GM20431 (cell line): ENCODE measurements at regions not wholly inside any gene's neighbourhood (a gene's known extent, or its start where the extent isn't known, plus 50 kb on each side); places are given as distances from the start of the nearest gene placed in this dataset.
"Not testable (repeated sequence)": the region's sequence is repeated elsewhere in the genome, so short reads cannot be mapped to it uniquely, and the experiment has no call there.

Experiments used
- in situ Hi-C: fragments of 300-500 bp; cut with MseI, MboI; formaldehyde crosslinking; loops from one replicate; pipeline ENCODE4 v1.15.0; 2020; ENCODE audit warnings: low sequenced_read_pairs; ENCODE audit not compliant: unreplicated experiment

DNA sequence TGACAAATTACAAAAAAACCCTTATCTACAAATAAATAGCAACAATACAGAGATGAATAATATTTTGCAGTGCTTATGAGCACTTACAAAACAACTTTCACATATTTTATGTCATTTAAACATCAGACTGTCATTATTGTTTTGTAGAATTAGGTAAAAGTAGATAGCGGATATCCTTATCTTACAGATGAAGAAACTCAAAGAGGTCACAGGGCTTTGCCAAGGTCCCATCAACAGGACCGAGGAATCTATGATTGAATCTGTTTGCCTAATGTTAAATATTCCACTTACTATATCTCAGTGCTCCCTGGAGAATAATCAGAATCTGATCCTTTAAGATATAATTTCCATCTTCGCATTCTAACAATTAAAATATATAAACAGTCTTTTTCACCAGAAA is 119.0 kb downstream of the GASK1B start:
- in situ Hi-C loops = no loop called here

DNA sequence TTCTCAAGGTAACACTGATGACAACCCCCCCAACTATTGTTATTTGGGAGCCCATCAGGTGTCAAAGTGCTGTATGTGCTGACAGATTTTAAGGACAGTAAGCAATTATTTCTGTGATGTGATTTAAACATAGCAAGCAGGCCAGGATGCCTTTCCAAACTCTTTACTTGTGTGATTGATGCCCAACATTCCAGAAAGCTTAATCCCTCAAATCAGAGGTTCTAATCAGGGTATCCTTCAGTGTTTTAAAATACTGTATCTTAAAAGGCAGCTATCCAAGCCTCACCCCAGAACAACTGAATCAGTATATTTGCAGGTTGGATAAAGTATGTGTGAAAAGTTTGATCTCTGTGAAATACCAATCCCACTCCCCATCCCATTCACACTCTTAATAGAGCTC is 119.7 kb downstream of the GASK1B start:
- in situ Hi-C loops = no loop called here

DNA sequence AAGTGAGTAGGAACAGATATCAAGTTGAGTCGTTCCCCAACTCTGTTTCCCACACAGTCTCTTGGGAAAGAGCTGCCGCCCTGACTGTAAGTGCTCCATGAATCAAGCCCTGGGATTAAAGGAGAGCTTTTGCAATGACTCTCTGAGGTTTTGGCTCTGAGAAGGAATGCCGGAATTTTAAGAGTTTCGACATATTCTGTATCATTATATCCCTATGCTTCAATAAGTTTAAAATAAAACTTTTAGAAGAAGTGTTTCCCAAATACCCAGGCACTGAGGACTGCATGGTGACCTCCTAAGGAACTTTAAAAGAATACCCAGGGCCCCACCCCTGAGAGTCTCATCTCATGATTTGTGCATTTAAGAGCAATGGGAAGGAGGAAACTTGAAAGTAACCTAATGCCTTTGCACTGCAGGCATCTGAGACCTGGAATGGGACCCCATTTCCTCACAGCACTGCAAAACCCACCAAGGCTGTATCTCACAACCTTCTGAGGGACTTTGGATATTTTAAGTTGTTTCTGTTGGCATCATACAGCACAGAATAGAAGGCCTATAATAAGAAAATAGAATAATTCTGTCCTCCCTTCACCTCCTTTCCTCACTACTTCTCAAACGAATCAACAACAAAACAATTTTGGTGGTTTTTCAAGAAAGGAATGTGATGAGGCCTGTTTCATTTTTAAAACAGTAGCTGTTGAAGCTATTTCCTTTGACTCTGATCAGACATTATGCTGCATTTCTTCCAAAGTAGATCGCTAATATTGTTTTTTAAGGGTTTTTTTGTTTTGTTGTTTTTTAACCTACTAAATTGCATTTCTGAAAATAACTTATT is 121.2 kb downstream of the GASK1B start:
- in situ Hi-C loops = no loop called here

DNA sequence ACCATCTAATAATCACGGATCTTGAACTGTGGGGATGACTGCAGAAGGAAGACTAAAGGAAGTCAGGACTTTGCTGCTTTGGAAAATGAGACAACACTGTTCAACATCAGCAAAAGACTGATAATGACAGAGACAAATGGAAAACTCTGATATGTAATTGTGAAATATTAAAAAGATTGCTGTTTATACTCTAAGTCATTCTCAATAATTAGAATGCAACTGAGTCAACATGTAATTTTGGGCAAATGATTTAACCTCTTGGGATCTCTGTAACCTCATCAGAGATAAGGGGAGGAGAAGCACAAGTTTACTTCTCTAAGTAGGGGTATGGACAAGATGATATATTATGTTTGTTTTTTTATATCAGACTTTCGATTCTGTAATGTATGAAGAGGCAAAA is 121.9 kb downstream of the GASK1B start:
- in situ Hi-C loops = no loop called here

DNA sequence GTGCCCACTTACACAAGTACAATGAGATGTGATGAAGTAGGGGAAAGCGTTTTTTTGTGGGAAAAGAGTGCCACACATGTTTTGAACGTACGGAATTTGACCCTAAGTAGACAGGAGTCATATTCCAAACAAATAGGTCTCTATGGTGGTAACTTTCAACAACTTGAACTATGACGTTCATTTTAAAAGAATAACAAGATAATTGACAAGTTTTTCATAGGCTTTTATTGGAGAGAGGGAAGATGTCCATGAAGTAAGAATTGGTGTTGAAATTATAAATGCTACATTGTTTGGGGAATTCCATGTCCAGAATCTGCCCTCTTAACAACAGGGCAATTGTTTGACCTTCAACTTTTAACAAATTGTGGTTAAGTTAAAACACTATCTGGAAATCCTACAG is 126.5 kb downstream of the GASK1B start:
- in situ Hi-C loops = no loop called here

DNA sequence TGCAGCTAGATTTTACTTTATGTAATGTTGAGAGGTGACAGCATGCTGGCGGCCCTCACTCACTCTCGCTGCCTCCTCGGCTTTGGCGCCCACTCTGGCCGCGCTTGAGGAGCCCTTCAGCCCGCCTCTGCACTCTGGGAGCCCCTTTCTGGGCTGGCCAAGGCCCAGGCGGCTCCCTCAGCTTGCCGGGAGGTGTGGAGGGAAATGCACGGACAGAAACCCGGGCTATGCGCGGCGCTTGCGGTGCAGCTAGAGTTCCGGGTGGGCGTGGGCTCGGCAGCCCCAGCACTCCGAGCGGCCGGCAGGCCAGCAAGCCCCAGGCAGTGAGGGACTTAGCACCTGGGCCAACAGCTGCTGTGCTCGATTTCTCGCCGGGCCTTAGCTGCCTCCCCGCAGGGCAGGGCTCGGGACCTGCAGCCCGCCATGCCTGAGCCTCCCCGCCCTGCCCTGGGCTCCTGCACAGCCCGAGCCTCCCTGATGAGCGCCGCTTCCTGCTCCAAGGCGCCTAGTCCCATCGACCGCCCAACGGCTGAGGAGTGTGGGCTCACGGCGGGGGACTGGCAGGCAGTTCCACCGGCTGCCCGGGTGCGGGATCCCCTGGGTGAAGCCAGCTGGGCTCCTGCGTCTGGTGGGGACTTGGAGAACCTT is 128.7 kb downstream of the GASK1B start:
- in situ Hi-C loops = no loop called here

DNA sequence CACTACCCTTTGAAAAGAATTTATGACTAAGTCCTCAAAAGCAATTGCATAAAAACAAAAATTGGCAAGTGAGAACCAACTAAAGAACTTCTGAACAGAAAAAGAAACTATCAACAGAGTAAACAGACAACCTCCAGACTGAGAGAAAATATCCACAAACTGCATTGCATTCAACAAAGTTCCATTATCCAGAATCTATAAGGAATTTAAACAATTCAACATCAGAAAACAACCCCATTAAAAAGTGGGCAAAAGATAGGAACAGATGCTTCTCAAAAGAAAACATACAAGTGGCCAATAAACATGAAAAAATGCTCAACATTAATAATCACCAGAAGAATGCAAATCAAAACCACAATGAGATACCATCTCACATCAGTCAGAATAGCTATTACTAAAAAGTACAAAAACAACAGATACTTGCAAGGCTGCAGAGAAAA is 130.2 kb downstream of the GASK1B start:
- in situ Hi-C loops = no loop called here

DNA sequence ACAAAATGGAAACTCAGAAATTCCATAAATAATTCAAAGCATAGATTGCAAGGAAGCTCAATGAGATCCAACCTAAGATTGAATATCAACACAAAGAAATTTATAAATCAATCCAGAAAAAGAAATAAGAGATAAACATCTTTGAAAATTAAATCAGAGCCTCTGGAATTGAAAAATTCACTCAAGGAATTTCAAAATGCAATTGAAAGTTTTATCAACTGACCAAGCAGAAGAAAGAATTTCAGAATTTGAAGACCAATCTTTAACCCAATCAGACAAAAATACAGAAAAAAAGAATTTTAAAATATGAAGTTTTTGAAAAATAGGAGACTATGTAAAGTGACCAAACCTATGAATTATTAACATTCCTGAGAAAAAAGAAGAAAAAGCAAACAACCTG is 134.1 kb downstream of the GASK1B start:
- in situ Hi-C loops = no loop called here

DNA sequence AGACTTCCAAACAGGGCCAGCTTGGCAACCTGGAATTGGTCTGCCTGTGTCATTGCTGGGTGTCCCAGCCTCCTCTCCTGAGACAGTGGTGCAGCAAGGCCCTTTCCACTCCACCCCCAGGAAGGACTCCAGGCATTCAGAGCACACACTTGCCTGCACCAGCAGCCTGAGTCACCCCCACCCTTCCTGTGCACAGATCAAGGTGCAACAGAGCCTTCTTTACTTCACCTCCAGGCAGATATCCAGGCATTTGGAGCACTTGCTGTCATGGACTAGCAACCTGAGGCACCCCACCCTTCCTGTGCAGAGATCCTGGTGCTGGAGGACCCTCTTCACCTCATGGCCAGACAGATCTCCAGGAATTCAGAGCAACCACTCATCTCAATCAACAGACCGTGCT is 135.8 kb downstream of the GASK1B start:
- in situ Hi-C loops = no loop called here

DNA sequence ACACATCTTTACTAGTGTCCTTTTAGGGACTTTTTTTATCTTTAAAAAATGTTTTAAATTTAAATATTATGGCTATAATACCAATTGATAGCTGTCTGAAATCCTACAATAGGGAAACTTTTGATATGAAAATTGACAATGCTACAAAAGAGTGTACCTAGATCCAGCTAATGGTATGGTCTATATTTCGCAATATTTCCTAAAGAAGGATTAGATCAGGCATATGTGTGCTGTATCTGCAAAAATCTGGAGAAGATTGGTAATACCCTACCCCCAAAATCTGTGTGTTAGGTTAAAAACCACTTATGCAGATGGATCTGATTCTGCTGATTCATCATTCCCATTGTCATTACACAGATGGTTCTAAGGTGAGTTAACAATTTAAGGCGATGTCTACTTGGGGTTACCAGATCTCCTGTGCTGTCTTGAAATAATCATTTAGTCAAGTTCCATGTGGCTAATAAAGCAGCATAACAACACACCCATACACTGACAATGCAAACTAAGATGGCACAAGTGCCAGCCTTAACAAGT is 137.1 kb downstream of the GASK1B start:
- in situ Hi-C loops = no loop called here

DNA sequence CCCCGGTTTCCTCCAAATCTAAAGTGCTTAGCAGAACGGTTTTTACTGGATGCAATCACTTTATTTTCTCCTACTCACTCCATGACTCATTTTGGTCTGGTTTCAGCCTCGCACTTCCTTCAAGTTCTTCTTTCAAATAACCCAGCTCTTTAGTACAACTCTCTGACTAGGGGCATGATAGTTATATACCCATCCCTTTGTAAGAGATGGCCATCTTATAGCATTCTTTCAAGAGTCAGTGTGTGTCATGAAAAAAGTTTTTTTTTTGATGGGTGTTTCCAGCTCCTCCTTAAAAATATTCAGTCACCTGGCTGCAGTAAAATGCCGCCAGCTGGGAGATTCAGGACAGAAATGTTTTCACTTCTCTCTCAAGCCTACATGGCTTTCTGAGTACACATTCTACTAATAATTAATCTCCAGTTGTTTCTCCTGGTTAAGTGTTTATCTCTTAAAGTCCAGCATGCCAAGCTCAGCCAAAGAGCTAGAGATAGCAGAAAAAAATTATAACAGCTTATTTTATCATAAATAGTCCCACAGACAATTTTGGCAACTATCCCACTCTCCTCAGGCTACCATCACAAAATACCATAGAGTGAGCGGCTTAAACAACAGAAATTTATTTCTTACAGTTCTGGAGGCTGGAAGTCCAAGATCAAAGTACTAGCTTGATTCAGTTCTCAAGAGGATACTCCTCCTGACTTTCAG is 139.3 kb downstream of the GASK1B start:
- in situ Hi-C loops = no loop called here

DNA sequence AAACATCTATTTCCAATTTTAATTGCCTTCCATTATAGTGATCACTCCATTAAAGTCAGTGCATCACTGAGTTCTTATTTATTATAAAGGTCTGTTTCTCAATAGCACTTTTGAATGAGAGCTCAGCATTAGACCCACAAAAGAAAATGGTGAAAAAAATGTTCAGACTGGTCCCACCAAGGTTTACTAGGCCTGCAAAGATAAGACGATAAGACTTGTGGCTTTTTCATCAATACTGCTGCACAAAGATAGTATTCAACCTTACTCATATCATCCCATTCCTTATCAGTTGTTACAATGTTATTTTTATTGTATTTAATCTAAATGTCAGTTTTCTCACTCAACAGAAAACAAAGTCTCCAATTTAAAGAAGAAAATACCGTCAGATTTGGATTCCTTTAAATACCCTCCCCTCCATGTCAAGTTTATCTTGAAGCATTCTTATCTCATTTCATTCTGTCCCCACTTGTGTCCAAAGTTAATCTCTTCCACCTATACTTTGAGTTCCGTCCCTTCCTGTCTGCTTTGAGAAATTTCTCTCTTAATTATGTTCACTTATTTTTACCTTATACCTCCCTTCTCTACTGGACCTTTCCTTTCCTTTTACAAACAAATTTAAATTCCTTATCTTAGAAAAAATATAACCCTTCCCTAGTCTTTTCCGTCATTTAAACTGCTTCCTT is 140.0 kb downstream of the GASK1B start:
- in situ Hi-C loops = no loop called here

DNA sequence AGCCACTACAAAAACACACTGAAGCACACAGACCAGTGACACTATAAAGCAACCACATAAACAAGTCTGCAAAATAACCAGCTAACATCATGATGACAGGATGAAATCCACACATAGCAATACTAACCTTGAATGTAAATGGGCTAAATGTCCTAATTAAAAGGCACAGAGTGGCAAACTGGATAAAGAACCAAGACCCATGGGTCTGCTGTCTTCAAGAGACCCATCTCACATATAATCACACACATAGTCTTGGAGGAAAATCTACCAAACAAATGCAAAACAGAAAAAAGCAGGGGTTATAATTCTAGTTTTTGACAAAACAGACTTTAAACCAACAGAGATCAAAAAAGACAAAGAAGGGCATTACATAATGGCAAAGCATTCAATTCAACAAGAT is 144.4 kb downstream of the GASK1B start:
- in situ Hi-C loops = not testable (repeated sequence)

DNA sequence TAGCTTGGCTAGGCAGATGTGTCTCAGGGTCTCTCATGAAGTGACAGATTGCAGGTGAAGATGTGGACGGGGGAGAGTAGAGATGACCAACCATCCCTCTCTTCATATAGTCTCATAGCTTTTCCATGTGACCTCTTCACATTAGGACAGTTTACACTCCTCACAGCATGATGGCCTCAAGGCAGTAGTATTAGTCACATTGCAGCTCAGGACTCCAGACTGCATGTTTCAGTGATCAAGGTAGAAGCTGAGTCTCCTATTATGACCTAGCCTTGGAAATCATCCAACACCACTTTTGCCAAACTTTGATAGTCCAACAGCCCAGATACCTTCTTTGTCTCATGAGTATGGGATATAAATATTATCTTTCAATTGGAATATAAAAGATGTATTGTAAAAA is 147.7 kb downstream of the GASK1B start:
- in situ Hi-C loops = no loop called here

DNA sequence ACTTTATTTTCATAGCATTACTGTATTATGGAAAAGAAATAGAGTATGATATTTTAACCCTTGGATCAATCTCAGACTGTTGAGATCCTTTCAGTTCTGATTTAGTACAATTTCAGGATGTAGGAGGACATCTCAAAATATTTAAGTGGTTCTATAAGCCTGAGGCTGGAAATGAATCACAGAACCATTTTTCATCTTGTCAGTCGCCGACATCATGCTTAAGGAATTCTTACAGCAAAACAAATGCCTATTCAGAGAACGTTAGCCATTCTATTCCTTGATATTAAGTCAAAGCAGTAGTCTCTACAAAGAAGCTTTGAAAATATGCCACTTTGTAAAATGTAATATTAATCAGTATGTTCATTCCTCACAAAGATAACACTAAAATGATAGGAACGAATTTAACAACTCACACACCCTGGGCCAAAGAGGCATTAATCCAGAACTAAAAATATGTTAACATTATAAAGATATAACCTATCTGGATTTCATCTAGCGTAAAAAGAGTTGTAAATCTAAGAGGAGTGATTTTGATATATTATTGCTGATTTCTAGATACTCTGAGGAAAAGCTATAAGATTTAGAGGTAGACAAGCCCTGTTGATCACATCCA is 152.0 kb downstream of the GASK1B start:
- in situ Hi-C loops = no loop called here

DNA sequence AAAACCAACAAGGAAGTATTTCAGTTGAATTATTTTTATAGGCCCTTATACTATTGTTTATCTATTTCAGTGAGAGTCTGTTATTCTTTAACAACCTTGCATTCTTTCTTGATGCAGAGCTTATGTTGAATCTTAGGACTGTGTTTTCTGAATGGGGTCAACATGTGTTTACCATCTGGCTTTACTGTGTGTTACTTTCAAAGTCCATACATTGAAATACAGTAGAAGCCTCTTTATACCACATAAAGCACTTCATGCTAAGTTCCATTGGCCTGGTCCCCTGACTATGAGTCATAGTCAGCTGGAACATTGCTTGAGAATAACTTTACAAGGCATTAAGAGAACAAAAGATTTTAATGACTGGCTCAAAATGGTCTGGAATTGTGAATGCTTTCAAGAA is 152.6 kb downstream of the GASK1B start:
- in situ Hi-C loops = no loop called here

DNA sequence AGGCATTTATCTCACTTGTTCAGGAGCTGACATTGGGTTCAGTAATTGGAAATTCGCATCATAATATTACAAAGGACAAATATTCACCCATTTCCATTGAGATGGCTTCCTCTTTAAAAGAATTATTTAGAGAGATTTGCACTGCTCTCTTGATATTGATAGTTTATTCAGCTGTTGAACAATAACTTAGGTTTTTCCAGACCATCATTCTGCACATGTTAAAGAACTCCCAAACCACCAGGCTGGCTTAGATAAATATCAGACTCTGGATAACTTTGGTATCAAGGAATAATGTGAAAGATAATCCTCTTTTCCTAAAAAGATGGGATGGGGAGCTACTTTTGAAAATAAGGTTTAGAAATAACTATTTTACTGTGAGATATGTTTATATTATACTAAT is 154.0 kb downstream of the GASK1B start:
- in situ Hi-C loops = no loop called here

DNA sequence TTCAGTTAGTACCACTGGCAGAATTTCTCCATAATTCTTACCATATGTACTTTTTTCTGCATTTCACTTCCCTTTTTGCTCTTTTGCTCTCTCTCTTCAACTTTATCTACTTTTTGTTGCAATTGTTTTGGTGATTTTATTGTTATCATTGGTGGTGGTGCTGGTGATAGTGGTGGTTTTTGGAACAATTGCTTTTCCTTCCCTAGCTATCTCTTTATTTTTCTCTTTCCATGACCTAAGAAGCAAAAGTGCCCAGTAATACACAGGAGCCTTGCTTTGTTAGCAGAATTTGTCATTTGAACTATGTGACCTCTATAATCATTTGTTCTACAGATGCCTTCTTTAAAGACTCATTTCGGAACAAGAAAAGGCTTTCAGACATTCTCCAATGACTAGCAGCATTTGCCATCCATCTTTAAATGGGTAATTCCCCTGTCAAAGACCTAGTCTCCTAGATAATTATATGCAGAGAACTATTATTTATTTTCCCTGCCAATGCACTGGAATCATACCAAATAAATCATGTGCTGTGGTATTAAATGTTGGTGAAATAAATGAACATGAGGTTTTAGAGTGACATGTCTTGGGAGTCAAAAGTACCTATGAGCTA is 154.5 kb downstream of the GASK1B start:
- in situ Hi-C loops = no loop called here

DNA sequence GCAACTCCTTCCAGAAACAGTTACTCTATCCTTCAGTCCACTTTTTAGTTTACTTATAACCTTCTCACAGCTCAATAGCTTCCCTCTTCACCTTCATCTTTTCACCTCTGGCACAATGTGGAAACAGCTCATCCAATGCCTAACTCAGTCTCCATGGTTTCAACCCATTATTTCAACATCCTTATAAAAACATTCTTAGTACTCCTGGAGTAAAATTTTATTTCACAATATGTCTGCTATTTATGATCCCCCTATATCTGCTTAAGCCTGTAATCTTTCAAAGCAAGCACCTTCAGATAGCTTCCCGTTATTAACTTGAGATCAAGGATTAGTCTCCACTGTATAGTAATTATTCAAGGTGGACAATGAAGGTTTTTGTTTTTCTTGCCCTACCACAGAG is 156.3 kb downstream of the GASK1B start:
- in situ Hi-C loops = no loop called here

DNA sequence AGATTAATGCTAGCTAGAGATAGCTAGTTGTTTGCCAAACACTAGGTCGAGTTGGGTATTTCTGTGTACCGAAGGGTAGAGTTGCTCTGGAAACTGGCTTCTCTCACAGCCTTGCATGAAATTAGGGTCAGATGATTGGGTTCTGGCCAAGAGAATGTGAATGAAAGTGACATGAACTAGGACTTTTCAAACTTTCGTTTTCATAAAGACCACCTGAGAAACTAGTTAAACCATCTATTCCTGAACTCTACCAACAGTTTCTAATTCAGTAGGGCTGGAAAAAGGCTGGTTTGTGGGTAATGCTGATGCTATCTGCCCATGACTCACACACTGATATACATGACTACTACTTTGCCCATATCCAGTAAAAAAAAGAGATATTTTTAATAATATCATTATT is 157.6 kb downstream of the GASK1B start:
- in situ Hi-C loops = no loop called here
